Activated T-helper 1 cell treated with anti-CD3 and anti-CD28 coated beads, Interleukin-12 subunit alpha, Interleukin-12 subunit beta, Interleukin-2, Interleukin-4 antibody, amounts not matched to agents 30 ng/mL and 10 ng/mL and 1 ng/mL, durations not matched to agents 14 hours and 24 hours and 36 hours (primary cell): ENCODE measurements at regions not wholly inside any gene's neighbourhood (a gene's known extent, or its start where the extent isn't known, plus 50 kb on each side); places are given as distances from the start of the nearest gene placed in this dataset.
"Not testable (repeated sequence)": the region's sequence is repeated elsewhere in the genome, so short reads cannot be mapped to it uniquely, and the experiment has no call there.

Experiments
- DNase-seq: peaks from one replicate; pipeline ENCODE4 v3.0.0; 2021; ENCODE audit warnings: low spot score
- H3K27ac Mint-ChIP-seq: one replicate; pipeline ENCODE4 v1.8.0; 2021; ENCODE audit warnings: mild to moderate bottlenecking, mixed read lengths
- H3K27me3 Mint-ChIP-seq: one replicate; pipeline ENCODE4 v1.8.0; 2022; ENCODE audit warnings: mild to moderate bottlenecking, moderate library complexity, mixed read lengths; ENCODE audit not compliant: insufficient read depth
- H3K36me3 Mint-ChIP-seq: one replicate; pipeline ENCODE4 v1.8.0; 2021; ENCODE audit warnings: low read depth, mixed read lengths
- H3K4me1 Mint-ChIP-seq: one replicate; pipeline ENCODE4 v1.8.0; 2021; ENCODE audit warnings: low read depth, mixed read lengths
- H3K4me3 Mint-ChIP-seq: one replicate; pipeline ENCODE4 v1.8.0; 2021; ENCODE audit warnings: mild to moderate bottlenecking, moderate library complexity, mixed read lengths
- H3K9me3 Mint-ChIP-seq: one replicate; pipeline ENCODE4 v1.8.0; 2021; ENCODE audit warnings: mixed read lengths
- intact Hi-C: fragments of 100-400 bp; cut with micrococcal nuclease; formaldehyde crosslinking; loops from one replicate; pipeline ENCODE4 v1.15.1; 2024

DNA sequence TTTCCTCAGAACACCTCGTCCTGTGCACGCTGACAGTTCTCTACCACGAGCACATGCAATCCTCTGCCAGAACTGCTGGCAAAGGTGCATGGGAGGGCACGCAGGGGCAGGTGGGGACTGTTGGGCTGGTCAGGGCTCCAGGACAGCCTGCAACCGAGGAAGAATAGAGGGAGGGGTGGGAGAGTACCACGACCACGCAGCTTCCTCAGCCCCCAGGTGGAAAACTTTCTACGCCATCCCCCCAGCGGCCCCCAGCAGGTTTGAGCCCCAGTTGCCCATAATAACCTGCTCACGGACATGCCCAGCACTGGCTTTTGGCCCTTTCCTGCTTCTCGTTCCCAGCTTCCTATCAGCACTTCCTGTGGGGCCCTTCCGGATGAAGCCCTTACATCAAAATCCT is 199.3 kb downstream of the C16orf95 start:
- Mint-ChIP-seq H3K36me3 (no peaks in the 10 kb centered on the region), H3K27ac (no peak overlapping the region), H3K4me1 (no peaks in the 10 kb centered on the region), H3K4me3 (no peak overlapping the region), H3K27me3 (peaks cover 10% of the 10 kb centered on the region), H3K9me3 (no peaks in the 10 kb centered on the region)
- no peak for DNase-seq
- intact Hi-C loops: no loop called here

DNA sequence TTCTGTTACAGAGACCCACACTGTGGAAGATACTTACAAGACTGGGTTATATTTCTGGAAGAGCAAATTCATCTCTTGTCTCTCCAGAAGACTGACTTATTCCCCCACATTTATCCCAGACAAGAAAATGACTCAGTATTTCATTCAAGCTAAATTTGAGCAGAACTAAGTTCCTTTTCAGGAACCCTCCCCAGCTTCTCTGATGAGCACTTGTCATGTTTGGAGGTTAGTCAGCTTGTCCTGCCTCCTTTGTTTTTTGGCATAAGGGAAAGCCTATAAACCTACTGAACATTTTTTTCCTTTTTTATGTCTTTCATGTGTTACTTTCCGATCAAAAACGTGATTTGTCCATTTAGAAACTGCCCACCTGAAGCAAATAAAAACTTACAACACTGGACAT is 198.0 kb downstream of the C16orf95 start:
- Mint-ChIP-seq H3K27ac (no peak overlapping the region), H3K27me3 (peaks cover 10% of the 10 kb centered on the region), H3K4me3 (no peak overlapping the region), H3K9me3 (no peaks in the 10 kb centered on the region), H3K4me1 (no peaks in the 10 kb centered on the region), H3K36me3 (no peaks in the 10 kb centered on the region)
- DNase-seq: no peak
- intact Hi-C loops: no loop called here

DNA sequence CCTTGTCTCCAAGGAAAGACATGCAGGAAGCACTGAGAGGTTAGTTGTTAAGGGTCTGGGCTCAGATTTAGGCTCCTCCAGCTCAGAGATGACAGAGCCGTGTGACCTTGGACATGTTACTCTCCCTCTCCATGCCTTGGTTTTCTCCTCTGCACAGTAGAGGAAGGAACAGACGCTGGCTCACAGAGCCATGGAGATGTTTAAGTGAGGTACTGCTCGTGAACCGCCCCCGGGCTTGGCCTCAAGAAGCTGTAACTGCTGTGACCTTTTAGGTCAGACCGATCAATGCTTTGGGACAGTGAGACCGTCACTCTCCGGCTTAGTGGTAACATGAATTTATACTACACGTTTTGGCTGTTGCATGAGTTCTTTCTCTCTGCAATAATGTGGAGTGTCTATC is 197.4 kb downstream of the C16orf95 start:
- Mint-ChIP-seq H3K9me3 (no peaks in the 10 kb centered on the region), H3K4me1 (no peaks in the 10 kb centered on the region), H3K4me3 (no peak overlapping the region), H3K36me3 (no peaks in the 10 kb centered on the region), H3K27ac (no peak overlapping the region), H3K27me3 (peaks cover 10% of the 10 kb centered on the region)
- intact Hi-C loops: no loop called here
- DNase-seq: no peak

DNA sequence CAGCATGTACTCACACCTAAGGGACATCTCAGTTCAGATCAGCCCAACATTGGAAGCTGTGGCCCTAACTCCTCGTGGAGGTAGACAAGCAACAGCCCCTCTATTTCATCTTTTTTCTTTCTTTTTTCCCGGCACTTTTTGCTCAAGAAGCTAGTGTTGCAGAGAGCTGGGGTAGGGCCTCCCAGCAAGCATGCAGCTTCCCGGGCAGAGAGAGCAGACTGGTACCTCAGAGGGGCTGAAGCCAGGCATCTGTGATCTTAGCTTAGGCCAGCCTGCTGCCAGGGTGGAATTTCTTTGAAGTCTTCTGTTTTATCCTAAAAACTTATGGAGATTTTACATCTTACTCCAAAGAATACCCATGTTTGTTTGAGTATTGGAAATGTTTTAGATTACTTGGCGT is 195.4 kb downstream of the C16orf95 start:
- DNase-seq: no peak
- Mint-ChIP-seq H3K27me3 (peaks cover 10% of the 10 kb centered on the region), H3K4me3 (no peak overlapping the region), H3K36me3 (no peaks in the 10 kb centered on the region), H3K27ac (peak overlapping the region; percentile 40), H3K4me1 (no peaks in the 10 kb centered on the region), H3K9me3 (no peaks in the 10 kb centered on the region)
- intact Hi-C loops: no loop called here

DNA sequence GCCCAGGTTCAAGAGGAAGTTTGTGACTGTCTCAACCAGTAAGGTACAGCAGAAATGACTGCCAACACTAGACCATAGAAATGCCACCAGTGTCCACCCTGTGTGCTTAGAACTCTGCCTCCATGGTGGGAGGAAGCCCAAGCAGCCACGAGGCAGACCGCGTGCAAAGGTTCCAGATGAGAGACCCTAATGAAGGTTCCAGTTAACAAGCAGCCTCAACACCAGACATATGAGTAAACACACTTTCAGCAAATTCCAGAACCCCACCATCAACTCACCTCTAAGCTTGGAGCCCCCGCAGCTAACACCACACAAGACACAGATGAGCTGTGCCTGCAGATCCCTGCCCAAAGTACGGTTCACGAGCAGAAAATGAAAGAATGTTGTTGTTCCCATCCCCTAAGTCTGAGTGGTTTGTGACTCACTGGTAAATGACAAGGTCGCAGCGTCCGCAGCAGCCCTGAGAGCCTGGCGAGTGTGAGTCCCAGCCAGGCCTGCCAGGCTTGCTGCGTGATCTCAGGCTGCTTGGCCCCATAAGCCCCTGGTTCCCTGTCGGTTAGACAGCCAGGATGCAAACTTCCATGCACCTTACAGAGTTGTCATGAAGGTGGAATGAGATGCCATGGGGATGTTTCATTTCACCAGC is 193.7 kb downstream of the C16orf95 start:
- no peaks in the 10 kb centered on the region for H3K36me3 Mint-ChIP-seq
- no peak overlapping the region for H3K27ac Mint-ChIP-seq
- no peak for DNase-seq
- peaks cover 10% of the 10 kb centered on the region for H3K27me3 Mint-ChIP-seq
- intact Hi-C loops: no loop called here
- H3K4me1 Mint-ChIP-seq: no peaks in the 10 kb centered on the region
- H3K4me3 Mint-ChIP-seq: no peak overlapping the region
- H3K9me3 Mint-ChIP-seq: no peaks in the 10 kb centered on the region

DNA sequence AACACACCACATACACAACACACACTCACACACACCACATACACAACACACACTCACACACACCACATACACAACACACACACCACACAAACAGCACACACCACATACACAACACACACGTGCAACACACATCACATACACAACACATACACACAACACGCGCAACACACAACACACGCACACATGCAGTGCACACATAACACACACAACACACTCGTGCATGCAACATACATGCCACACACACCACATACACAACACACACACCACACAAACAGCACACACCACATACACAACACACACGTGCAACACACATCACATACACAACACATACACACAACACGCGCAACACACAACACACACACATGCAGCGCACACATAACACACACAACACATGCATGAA is 192.8 kb downstream of the C16orf95 start:
- DNase-seq, H3K27ac Mint-ChIP-seq, H3K4me3 Mint-ChIP-seq, H3K9me3 Mint-ChIP-seq, H3K4me1 Mint-ChIP-seq, H3K36me3 Mint-ChIP-seq, intact Hi-C loops, H3K27me3 Mint-ChIP-seq: not testable (repeated sequence)

DNA sequence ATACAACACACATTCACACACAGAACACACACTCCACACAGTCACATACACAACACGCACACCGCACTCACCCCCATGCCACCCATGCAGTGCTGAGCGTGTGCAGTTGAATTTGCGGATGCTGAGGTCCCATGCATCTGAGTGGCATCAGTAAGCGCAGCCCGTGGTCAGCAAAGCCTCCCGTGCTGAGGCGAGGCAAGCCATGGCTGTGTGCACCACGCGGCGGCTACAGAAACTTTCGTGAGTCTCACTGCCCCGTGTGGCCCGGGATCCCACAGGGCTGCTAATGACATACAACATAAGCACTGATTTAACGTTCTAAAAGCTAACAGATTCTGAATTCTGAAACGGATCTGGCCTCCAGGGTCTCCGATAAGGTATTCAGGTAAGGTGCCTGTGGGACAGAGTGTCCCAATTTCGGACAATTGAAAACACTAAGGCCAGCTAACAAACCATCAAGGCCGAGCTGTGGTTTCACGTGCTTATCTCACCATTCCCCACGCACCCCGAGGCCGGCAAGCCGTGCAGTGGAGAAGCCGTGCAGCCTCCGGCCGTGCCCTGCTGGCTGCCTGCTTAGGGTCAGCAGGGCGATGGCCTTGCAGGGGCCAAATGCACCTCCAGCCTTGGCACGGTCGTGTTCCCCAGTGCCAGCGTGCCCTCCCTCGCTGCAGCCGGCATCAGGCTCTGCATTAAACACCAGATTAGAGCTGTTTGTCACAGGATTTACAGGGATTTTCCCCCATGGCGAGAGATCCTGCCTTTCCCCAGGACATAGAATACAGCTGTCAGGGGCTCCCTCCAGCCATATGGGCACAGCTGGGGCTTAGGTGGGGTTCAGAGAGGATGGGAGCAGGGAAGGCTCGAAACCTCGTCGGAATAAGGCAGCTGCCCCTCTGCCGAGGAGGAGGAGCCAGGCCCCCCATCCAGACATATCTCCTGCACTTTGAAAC is 191.7 kb downstream of the C16orf95 start:
- H3K27me3 Mint-ChIP-seq: no peaks in the 10 kb centered on the region
- H3K4me3 Mint-ChIP-seq: no peak overlapping the region
- no peaks in the 10 kb centered on the region for H3K36me3 Mint-ChIP-seq
- intact Hi-C loops: no loop called here
- DNase-seq: no peak
- no peaks in the 10 kb centered on the region for H3K9me3 Mint-ChIP-seq
- H3K27ac Mint-ChIP-seq: no peak overlapping the region
- H3K4me1 Mint-ChIP-seq: no peaks in the 10 kb centered on the region

DNA sequence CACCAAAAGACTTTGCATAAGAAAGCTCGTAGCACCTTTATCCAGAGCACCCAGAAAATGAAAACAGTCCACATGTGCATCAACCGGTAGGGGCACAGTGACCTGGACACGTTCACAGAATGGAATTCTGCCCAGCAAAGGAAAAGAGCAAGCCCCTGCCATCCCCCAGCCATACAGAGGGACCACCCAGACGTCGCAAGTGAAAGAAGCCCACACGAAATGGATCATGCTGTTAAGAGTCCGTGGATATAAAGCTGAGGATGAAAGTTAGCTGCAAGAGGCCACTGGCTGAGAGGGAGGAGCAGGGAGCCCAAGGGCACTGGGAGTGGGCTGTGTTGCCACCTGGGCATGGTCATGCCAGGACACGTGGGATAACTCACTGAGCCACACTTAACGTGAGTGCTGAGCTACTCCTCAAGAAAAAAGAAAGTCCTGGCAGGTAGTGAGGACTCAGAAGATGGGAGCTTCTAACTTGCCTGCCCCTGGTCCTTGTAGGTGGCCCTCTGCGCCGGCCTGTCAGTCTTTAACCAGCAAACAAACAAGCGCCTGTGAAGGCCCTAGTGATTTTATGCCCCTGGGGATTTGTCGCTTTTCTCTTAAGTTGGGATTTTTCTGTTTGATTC is 190.7 kb downstream of the C16orf95 start:
- no peaks in the 10 kb centered on the region for H3K27me3 Mint-ChIP-seq
- DNase-seq: no peak
- H3K27ac Mint-ChIP-seq: no peak overlapping the region
- H3K36me3 Mint-ChIP-seq: no peaks in the 10 kb centered on the region
- H3K4me3 Mint-ChIP-seq: no peak overlapping the region
- intact Hi-C loops: no loop called here
- H3K9me3 Mint-ChIP-seq: no peaks in the 10 kb centered on the region
- H3K4me1 Mint-ChIP-seq: no peaks in the 10 kb centered on the region

DNA sequence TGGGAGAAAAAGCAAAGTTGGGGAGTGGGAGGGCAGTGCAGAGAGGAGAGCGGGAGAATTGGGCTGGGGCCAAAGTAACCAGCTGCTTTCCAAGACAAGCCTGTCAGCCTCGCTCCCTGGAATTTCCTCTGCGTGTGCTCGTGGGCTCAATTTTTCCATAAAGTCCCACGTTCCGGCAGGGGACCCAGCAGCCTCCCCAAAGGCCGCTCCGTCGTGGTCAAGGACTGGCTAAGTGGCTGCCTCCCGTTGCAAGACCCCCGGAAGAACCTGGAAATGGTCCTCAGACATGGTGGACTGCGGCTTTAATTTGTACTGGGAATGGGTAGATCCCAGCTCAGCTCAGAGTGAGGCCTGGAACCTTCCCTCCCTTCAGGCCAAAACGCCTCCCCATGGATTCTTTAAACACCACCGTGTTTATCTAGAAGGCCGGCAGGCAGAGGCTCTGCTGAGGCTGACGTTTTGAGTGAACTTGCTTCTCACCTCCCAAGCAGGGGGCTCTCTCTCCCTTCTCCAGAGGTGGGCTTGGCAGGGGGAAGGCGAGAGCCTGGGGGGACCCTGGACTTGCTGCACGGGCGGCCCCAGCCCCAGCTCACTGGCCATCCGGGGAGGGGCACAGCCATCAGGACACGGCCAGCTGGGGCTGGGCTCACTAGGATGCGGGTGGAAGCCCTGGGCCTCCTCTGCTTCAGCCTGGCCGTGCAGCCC is 190.0 kb downstream of the C16orf95 start:
- intact Hi-C loops: no loop called here
- no peaks in the 10 kb centered on the region for H3K4me1 Mint-ChIP-seq
- no peak overlapping the region for H3K4me3 Mint-ChIP-seq
- H3K9me3 Mint-ChIP-seq: no peaks in the 10 kb centered on the region
- no peaks in the 10 kb centered on the region for H3K36me3 Mint-ChIP-seq
- no peak overlapping the region for H3K27ac Mint-ChIP-seq
- no peak for DNase-seq
- H3K27me3 Mint-ChIP-seq: no peaks in the 10 kb centered on the region

DNA sequence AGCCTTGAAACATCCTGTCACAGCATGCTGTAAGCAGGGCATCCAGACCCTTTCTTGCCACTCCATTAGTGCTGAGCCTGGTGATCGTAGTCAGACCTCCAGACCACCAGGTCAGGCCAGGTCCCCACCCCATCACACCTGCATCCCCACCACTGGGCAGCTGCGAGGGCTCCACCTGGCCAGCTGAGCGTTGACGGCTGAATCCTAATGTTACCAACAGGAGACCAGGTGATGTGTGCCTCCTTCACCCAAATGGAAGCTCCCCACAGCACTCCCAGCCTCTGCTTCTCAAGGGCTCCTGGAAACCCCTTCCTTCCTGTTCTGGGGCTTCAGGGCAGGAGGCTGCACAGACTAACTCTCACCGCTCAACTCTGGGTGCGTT is 189.4 kb downstream of the C16orf95 start:
- Mint-ChIP-seq H3K36me3 (no peaks in the 10 kb centered on the region), H3K27me3 (no peaks in the 10 kb centered on the region), H3K4me1 (no peaks in the 10 kb centered on the region), H3K4me3 (no peak overlapping the region), H3K9me3 (no peaks in the 10 kb centered on the region), H3K27ac (no peak overlapping the region)
- intact Hi-C loops: no loop called here
- DNase-seq: no peak

DNA sequence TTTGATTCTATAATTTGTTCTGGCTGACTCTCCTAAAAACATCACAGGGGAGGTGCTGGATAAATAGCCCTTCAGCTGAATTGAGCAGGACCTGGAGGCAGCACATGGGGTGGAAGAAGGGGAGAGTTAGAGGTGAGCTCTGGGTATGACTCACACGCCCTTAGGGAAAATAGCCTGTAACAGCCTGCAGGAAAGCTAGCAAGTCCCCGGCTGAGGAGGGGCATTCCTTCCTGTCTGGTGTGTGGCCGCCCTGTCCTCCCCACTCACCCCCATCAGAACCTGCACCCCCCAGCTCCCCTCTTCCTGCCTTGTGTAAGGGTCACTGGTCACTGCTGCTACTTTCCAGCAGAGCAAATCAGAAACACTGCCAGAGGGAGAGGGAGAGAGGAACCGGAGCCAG is 187.4 kb downstream of the C16orf95 start:
- no peaks in the 10 kb centered on the region for H3K27me3 Mint-ChIP-seq

DNA sequence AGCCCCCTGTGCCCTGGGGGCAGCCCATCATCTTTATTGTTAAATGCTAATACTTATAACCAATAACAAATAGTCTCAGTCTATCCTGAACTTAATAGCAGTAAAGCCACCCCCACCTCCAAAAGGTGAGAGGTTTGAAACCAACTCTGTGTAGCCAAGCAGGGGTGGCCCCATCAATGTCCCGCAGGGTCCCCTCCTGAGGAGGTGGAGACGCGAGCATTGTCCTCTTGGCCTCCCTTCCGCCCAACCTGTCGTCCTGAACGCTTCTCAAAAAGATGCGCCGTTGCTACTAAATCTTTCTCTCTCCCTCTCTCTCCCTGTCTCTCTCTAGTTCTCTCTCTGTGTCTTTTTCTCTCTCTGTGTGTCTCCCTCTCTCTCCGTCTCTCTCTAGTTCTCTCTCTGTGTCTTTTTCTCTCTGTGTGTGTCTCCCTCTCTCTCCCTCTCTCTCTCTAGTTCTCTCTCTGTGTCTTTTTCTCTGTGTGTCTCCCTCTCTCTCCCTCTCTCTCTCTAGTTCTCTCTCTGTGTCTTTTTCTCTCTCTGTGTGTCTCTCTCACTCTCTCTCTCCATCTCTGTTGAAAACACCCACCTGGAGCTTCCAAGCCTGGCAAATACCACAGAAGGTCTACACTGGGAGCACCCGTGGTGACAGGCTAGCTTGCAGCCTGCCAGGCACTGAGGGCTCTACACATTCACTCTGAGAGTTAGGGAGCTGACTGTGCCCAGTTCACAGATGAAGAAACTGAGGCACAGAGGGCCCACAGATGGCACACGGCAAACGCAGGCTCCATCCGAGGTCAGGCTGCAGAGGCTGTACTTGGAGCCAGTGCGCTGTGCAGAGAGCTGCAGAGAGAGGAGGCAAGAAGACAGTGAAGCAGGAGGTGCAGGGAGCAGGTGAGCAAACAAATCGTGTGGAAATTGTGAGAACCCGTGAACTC is 185.9 kb downstream of the C16orf95 start:
- Mint-ChIP-seq H3K4me3 (no peak overlapping the region), H3K27ac (no peak overlapping the region)
- no peak for DNase-seq

More for the DNA sequence above, 187.4 kb downstream of the C16orf95 start:
- Mint-ChIP-seq H3K9me3 (no peaks in the 10 kb centered on the region), H3K4me1 (no peaks in the 10 kb centered on the region), H3K4me3 (no peak overlapping the region), H3K36me3 (no peaks in the 10 kb centered on the region), H3K27ac (no peak overlapping the region)
- no peak for DNase-seq
- intact Hi-C loops: no loop called here

More for the DNA sequence above, 185.9 kb downstream of the C16orf95 start:
- Mint-ChIP-seq H3K36me3 (no peaks in the 10 kb centered on the region), H3K9me3 (no peaks in the 10 kb centered on the region), H3K4me1 (no peaks in the 10 kb centered on the region), H3K27me3 (no peaks in the 10 kb centered on the region)
- intact Hi-C loops: no loop called here
